GM06990 (cell line): ENCODE measurements at regions not wholly inside any gene's neighbourhood (a gene's known extent, or its start where the extent isn't known, plus 50 kb on each side); places are given as distances from the start of the nearest gene placed in this dataset.

ENCODE experiments used
- DNase-seq: peaks from one replicate; pipeline ENCODE4 v3.0.0-alpha.2; 2011; ENCODE audit not compliant: insufficient read length; ENCODE audit errors: extremely low read depth
- H3K27me3 ChIP-seq: replicated peaks from 2 replicates; pipeline ENCODE4 v1.6.0; 2011; ENCODE audit warnings: low read length; ENCODE audit not compliant: control insufficient read depth, insufficient read depth
- H3K36me3 ChIP-seq: 2 replicates; pipeline ENCODE4 v1.5.1; 2011; ENCODE audit warnings: low read length; ENCODE audit not compliant: control insufficient read depth, insufficient read depth
- H3K4me3 ChIP-seq: replicated peaks from 2 replicates; pipeline ENCODE4 v1.5.1; 2011; ENCODE audit warnings: low read depth, mild to moderate bottlenecking, control low read depth, low read length
- CTCF ChIP-seq: IDR thresholded peaks from 2 replicates; pipeline ENCODE4 v1.5.1; 2011; ENCODE audit warnings: low read length, control low read depth, mild to moderate bottlenecking, inconsistent platforms; ENCODE audit not compliant: insufficient read depth, poor library complexity, severe bottlenecking

GRCh38 chr2:501130-501529, 176.1 kb downstream of the TMEM18 start:
- Histone ChIP-seq H3K36me3 (no peaks in the 10 kb centered on the region), H3K27me3 (no peaks in the 10 kb centered on the region), H3K4me3 (no peak overlapping the region)
- no peak for TF ChIP-seq CTCF
- no peak for DNase-seq

DNA sequence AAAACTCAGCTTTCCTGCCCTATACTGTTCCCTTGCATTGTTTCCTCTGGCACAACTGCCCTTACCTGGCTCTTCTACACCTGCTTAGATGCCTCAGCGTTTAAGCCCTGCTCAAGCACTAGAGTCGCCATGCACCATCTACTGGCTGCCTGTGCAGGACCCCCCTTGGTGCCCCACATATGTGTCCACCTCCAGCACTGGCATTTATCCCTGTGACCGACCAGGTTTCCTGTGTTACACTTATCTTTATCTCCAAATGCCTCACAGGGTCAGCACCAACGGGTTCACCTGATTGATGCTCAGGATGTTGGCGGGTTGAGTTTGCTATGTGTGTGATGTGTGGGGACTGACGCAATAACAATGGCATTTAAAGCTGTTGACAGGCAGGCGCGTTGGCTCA, 177.5 kb downstream of the TMEM18 start:
- Histone ChIP-seq H3K27me3 (no peaks in the 10 kb centered on the region), H3K4me3 (no peak overlapping the region), H3K36me3 (no peaks in the 10 kb centered on the region)
- TF ChIP-seq CTCF, result no peak
- no peak for DNase-seq

DNA sequence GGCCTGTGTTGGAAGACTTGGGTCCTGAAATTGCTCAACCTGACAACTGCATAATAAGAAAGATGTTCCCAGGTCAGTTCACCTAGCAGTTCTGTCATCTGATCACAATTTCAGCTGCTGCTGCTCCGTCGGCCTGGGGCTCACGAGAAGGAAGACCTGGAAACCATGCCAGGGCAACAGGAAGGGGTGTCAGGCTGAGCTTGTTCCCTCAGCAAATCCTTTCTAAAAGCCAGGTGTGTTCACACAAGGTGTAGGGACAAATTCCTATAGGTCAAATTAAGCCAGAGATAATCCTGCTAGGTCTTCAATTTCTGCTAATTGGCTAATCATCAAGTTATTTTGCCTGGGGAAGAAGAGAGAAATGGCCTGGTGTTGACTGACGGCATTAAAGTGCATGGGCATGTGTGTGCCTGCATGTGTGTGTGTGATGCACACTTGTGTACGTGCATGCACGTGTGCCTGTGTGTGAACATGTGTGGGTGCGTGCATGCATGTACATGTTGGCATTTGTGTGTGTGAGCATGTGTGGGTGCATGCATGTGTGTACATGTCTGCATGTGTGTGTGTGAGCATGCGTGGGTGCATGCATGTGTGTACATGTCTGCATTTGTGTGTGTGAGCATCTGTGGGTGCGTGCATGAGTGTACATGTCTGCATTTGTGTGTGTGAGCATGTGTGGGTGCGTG, 178.6 kb downstream of the TMEM18 start:
- H3K4me3 ChIP-seq, result no peak overlapping the region
- no peaks in the 10 kb centered on the region for H3K27me3 ChIP-seq
- DNase-seq, result no peak
- TF ChIP-seq CTCF, result no peak
- no peaks in the 10 kb centered on the region for H3K36me3 ChIP-seq

DNA sequence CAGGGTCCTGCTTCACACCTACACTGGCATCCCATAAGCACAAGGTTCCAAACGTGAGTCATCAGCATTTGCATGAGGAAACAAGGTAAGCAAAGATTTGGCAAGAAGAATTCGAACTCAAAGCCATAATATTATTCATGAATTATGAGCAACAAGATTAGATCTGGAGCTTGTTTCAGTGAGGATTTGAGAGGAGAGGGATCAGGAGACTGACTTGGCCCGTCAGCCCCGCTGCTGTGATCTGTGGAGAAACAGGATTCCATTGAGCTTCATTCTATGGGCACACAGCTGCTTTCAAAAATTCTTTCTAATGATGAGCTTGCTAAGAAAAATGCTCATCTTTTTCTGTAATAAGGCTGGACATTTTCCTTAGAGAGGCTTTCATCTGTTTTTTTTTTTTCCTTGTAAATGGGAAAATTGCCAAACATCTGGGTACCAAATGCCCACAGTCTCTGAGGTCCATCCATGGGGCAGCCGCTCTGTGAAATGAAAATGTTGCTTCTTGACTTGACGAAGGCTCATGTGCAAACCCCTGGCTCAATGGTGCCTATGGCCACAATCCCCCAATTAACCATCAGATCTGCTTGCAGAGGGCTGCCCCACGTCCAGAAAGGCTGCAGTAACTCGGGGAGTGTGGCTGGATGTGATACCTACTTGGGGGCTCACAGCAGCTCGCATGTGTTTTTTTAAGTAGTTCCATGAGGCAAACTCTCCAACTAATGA, 179.3 kb downstream of the TMEM18 start:
- H3K4me3 ChIP-seq, result no peak overlapping the region
- H3K27me3 ChIP-seq, result no peaks in the 10 kb centered on the region
- TF ChIP-seq CTCF, result no peak
- DNase-seq, result no peak
- no peaks in the 10 kb centered on the region for H3K36me3 ChIP-seq

DNA sequence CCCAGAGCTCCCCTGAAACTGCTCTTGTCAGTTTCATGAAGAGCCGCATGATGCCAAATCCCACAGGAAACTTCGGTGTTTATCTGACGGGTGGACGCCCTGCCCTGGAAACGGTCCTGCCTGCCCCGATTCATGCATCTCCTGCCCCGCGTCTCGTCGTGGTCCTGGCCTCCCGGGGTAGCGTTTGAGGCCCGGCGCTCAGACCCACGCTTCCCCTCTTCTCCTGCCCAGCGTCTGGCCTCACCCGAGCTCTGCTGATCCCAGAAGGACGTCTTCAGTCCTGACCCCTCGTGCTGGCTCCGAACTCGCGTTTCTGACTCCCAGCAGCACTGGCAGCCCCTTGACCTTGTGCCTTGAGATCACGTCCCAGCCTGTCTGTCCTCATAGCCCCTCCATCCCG, 180.5 kb downstream of the TMEM18 start:
- TF ChIP-seq CTCF, result no peak
- no peaks in the 10 kb centered on the region for H3K36me3 ChIP-seq
- no peak overlapping the region for H3K4me3 ChIP-seq
- no peaks in the 10 kb centered on the region for H3K27me3 ChIP-seq
- DNase-seq, result no peak
